HG03095 (cell line): ENCODE measurements at regions not wholly inside any gene's neighbourhood (a gene's known extent, or its start where the extent isn't known, plus 50 kb on each side); places are given as distances from the start of the nearest gene placed in this dataset.

ENCODE experiments used
- ATAC-seq: cut with Tn5 transposase; IDR thresholded peaks from one replicate; pipeline ENCODE4 v1.9.1; 2021; ENCODE audit warnings: moderate library complexity; ENCODE audit not compliant: unreplicated experiment

GRCh38 chr18:45556222-45556621, 59.1 kb upstream of the SLC14A2 start:
- ATAC-seq: no peak

DNA sequence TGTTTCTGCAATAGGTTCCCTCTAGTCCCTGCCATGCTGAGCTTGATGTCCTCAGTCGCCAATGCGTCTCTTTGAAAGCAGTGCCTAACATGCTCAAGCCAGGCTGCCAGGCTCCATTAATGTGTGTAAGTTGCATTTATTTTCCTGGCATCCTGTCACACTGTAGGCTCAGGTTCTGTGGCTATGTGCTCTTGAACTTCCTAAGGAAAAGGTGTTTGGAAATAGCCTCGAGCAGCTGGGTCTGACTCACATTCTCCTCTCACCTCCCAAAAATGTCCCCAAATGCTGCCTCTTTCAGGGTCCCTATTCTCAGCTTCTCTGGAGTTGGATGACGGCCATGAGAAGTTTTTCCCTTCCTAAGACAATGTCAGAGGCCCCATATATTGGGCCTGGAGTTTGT, 58.0 kb upstream of the SLC14A2 start:
- ATAC-seq: no peak

DNA sequence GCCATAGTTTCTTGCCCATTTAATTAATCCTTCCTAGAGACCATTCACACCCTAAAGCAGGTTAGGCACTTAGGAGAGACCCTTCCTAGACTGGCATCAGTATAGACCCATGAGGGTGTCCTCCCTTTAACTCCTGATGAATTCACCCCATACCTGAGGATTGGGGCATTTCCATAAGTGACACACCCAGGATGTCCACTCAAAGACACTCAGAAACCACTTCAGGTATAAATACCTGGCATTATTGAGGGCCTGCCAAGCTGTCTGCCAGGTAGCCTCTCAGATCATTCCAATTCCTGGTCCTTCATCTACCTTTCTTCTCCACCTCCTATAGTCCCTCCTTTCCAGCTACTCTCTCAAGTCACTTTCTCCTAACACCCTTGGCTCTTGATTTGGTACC, 57.5 kb upstream of the SLC14A2 start:
- no peak for ATAC-seq

- no peak for ATAC-seq
Measured at GRCh38 chr18:45559258-45559657, 56.0 kb upstream of the SLC14A2 start.

DNA sequence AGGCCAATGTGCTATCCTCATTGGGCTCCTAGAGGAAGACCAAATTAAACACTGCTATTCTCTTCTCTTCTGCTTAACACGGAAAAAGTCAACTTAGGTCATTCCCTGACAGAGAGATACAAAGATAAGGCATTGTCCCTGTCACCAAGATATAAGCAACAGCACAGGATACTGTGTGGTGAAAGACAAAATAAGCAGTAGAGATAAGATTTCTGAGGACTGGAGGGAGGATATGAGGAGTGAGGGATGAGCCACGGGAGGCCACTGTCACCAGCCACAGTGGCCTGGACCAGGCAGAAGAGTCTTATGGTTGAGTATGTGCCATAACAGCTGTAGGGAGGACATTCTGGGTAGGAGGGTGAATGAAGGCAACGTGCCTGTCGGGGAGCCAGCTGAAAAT, 54.4 kb upstream of the SLC14A2 start:
- ATAC-seq: no peak

- ATAC-seq: no peak
Measured at GRCh38 chr18:45562567-45563479, 52.5 kb upstream of the SLC14A2 start.

GRCh38 chr18:45565280-45565970, 49.9 kb upstream of the SLC14A2 start:
- no peak for ATAC-seq
